AG09319 (cell line): ENCODE measurements at regions not wholly inside any gene's neighbourhood (a gene's known extent, or its start where the extent isn't known, plus 50 kb on each side); places are given as distances from the start of the nearest gene placed in this dataset.

Experiments
- DNase-seq: peaks from one replicate; pipeline ENCODE4 v3.0.0-alpha.2; 2010; ENCODE audit warnings: low read depth; ENCODE audit errors: extremely low read depth
- TF ChIP-seq, protein P1 (sequence below): IDR thresholded peaks from 2 replicates; pipeline ENCODE4 v1.5.1; 2011; ENCODE audit warnings: low read depth, mild to moderate bottlenecking, inconsistent platforms, low read length, moderate library complexity

DNA sequence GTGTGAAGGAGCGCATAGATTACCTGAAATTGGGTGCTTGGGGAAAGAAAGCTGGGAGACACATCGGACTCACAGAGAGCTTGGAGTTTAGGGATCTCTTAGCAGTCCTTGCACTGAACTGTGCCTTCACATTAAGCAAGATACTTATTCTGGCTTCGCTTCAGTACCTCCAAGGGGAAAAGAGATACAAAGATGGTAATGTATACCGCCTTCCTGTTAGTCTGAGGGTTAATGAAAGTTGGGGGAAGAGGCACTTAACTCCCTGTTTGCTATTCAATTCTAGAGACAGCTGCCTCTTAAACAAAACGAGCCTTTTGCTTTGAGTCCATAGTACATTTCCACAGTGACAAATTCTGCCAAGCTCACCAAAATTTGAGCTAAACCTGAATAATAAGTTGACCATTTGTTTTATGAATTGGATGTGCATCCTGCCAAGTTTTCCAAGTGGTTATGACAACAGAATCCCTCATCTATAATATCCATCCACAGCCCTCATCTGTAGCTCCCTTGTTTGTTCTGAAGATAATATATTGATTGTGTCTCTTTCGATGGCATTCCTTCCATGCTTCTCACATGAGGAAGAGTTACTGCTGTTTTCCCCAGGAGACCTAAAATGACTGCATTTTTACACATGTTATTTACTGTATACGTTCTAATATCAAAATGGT, 287.1 kb upstream of the ATP5MC3 start:
- TF ChIP-seq, protein P1, sequence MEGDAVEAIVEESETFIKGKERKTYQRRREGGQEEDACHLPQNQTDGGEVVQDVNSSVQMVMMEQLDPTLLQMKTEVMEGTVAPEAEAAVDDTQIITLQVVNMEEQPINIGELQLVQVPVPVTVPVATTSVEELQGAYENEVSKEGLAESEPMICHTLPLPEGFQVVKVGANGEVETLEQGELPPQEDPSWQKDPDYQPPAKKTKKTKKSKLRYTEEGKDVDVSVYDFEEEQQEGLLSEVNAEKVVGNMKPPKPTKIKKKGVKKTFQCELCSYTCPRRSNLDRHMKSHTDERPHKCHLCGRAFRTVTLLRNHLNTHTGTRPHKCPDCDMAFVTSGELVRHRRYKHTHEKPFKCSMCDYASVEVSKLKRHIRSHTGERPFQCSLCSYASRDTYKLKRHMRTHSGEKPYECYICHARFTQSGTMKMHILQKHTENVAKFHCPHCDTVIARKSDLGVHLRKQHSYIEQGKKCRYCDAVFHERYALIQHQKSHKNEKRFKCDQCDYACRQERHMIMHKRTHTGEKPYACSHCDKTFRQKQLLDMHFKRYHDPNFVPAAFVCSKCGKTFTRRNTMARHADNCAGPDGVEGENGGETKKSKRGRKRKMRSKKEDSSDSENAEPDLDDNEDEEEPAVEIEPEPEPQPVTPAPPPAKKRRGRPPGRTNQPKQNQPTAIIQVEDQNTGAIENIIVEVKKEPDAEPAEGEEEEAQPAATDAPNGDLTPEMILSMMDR: no peak
- DNase-seq: no peak

DNA sequence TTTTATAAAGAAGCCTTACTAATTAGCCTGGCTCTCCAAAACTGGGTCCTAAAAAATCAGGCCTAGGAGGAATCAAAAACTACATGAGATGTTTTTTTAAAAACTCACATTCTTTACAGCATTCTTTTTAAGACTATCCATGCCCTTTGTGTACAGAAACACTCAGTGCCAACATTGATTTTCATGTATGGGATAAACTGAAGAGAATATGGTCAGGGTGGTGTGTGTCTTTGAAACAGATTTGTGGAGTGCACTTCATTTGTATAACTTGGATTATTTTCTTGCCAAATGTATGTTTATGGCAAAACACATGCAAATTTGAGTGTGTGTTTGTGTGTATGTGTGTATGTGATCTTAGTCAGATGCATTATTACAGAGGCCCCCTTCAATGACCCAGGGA, 283.6 kb upstream of the ATP5MC3 start:
- TF ChIP-seq, protein P1: no peak
- no peak for DNase-seq

DNA sequence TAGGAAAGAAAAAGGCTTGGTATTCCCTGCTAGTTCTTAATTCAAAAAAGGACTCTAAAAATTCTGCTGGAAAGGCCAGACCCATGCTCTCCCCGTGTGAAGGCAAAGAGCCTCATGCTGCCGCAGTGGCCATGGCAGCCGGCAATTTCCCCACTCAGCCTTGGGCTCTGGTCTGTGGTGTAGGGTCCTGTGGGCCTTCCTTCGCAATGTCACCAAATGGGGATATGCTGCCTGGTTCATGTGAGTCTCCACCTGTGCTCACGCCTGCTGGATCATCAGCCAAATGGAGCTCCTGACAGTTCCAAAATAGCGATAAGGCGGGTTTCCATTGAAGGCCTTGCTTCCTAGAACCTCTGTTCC, 282.8 kb upstream of the ATP5MC3 start:
- TF ChIP-seq, protein P1: no peak
- no peak for DNase-seq

DNA sequence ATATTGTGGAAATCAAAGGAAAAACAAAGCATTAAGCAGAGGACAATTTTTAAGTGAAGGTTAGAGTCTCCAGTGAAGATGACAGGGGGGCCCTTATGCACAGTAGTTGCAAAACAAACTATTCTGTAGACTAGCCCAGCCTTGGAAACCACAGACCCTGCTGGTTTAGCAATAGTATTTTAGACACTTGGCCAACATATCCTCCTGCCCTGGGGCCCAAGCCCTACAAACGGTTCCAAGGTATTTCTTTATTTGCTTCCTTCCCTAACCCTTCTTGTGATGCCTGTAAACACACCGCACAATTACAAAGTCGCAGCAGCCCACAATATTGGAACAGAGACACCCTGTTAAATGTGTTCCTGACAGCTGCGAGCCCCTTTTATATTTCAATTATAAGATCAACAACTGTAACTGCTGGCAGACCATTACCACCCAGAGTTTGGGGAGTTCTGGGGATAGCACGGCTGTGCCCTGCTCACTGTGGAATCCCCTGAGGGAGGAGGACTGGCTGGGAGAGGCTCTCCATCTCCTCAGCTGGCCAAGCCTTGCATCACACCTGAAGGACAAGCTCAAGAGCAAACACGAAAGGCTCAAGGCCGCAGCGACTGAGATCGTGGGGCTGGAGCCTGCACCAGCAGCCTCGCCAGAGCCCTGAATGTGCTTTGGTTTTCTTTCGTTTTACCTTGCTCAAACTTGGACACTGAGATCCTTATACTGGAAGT, 282.2 kb upstream of the ATP5MC3 start:
- DNase-seq: no peak
- TF ChIP-seq, protein P1: no peak

DNA sequence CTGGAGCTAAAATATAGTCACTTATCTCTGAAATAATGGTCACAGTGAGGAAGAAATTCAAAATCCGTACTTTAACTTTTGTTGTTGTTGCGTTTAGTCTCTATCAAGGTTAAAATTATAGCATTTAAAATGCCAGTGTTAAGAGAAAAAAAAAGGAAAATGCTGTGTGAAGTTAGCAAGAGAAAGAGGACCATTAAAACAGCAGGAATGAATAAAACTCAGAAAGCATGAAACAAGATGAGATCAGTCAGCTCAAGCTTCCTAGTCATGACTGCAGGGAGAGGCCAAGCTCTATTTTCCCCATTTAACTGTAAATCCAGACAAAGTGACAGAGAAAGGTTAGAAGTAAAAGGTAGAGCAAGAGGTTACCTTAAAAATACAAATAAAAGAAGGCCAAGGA, 281.7 kb upstream of the ATP5MC3 start:
- TF ChIP-seq, protein P1: no peak
- DNase-seq: no peak

DNA sequence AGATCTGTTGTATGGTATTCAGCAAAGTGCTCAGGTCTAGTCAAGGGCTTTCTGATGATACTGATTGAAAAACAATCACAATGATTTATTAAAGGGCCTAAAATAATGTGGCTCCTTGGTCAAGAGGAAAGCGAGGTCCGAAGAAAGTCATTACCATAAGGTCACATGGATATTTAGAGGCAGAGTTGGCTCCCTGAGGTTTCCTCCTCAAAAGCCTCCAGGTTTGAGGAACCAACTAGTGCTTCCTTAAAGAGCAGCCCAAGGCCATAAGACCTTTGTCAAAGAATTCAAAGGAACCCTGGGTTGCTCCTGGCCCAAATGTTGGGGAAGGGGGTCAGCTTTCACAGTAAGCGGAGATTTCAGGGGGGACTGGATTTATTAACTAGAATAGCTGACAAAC, 280.7 kb upstream of the ATP5MC3 start:
- TF ChIP-seq, protein P1: no peak

DNA sequence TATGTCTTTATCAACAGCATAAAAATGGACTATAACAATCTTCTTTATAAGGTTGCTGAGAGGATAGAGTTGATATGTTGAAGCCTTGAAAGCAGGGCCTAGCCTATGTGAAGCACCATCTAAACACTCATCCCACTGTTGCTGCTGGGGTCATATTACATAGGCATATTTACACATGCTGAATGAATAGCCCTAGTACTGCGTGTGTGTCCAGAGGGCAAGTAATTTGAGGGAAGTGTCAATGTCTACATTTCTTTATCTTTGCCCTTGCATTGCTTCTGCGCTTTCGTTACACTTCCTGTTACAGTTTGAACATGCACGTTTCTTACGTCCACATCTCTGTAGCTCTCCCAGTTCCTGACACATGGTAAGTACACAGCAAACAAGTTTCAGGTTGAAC, 280.3 kb upstream of the ATP5MC3 start:
- TF ChIP-seq, protein P1: no peak

More for the DNA sequence above, 280.7 kb upstream of the ATP5MC3 start:
- no peak for DNase-seq

More for the DNA sequence above, 280.3 kb upstream of the ATP5MC3 start:
- DNase-seq: no peak
